ENCODE measurements at regions not wholly inside any gene's neighbourhood (a gene's known extent, or its start where the extent isn't known, plus 50 kb on each side); places are given as distances from the start of the nearest gene placed in this dataset.

DNA sequence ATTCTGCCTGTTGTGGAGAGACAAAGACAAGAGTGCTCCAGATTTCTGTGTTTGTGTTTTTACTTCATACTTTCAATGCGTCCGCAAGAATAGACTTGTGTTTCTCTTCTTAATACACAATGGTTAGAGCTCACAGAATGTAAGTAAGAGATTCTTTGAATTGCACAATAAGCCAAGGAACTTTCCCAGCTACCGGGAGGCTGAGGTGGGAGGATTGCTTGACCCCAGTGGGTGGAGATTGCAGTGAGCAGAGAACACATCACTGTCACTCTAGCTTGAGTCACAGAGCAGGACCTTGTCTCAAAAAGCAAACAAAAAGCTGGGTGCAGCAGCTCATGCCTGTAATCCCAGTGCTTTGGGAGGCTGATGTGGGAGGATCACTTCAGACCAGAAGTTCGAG, 250.7 kb upstream of the MYO3A start:
- TF ChIP-seq, protein P1, sequence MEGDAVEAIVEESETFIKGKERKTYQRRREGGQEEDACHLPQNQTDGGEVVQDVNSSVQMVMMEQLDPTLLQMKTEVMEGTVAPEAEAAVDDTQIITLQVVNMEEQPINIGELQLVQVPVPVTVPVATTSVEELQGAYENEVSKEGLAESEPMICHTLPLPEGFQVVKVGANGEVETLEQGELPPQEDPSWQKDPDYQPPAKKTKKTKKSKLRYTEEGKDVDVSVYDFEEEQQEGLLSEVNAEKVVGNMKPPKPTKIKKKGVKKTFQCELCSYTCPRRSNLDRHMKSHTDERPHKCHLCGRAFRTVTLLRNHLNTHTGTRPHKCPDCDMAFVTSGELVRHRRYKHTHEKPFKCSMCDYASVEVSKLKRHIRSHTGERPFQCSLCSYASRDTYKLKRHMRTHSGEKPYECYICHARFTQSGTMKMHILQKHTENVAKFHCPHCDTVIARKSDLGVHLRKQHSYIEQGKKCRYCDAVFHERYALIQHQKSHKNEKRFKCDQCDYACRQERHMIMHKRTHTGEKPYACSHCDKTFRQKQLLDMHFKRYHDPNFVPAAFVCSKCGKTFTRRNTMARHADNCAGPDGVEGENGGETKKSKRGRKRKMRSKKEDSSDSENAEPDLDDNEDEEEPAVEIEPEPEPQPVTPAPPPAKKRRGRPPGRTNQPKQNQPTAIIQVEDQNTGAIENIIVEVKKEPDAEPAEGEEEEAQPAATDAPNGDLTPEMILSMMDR (conservative IDR thresholded peaks at IDR 0.05; ENCODE audit: low read depth, low read length): no peak
- TF ChIP-seq EZH2 (IDR thresholded peaks at IDR 0.05; ENCODE audit: low read length, unreplicated experiment) (no peak), EZH2phosphoT487 (IDR thresholded peaks at IDR 0.05; ENCODE audit: borderline replicate concordance, low read length) (no peak)

All from PC-3 (cell line).